GM21423 (cell line): ENCODE measurements at regions not wholly inside any gene's neighbourhood (a gene's known extent, or its start where the extent isn't known, plus 50 kb on each side); places are given as distances from the start of the nearest gene placed in this dataset.
"Not testable (repeated sequence)": the region's sequence is repeated elsewhere in the genome, so short reads cannot be mapped to it uniquely, and the experiment has no call there.

Experiments
- ATAC-seq: cut with Tn5 transposase; IDR thresholded peaks from one replicate; pipeline ENCODE4 v1.9.1; 2021; ENCODE audit warnings: mild to moderate bottlenecking, moderate library complexity; ENCODE audit not compliant: unreplicated experiment

DNA sequence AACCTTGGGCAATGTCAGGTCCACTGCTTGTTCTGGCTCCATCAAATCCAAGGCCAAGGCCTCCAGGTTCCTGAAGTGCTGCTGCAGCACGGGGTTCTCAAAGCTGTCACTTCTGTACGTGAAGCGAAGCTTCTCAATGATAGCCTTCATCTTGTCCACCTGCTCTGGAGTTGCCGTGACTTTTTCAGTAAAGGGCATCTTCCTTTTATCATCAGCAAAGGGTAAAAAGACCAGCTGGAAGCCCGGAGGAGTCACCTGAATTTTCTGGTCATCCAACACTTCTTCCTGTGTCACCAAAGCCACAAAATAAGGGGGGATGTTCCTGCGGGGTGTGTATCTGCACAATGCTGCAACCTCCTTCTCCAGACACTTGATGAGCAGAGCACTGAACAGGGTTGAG lies 131.7 kb upstream of the MAMLD1 start:
- not testable (repeated sequence) for ATAC-seq

- ATAC-seq: not testable (repeated sequence)
Measured at GRCh38 chrX:150232222-150232621, 130.9 kb upstream of the MAMLD1 start.

- ATAC-seq: no peak
Measured at GRCh38 chrX:150234126-150234525, 129.0 kb upstream of the MAMLD1 start.

- ATAC-seq: no peak
Measured at GRCh38 chrX:150236327-150236726, 126.8 kb upstream of the MAMLD1 start.

DNA sequence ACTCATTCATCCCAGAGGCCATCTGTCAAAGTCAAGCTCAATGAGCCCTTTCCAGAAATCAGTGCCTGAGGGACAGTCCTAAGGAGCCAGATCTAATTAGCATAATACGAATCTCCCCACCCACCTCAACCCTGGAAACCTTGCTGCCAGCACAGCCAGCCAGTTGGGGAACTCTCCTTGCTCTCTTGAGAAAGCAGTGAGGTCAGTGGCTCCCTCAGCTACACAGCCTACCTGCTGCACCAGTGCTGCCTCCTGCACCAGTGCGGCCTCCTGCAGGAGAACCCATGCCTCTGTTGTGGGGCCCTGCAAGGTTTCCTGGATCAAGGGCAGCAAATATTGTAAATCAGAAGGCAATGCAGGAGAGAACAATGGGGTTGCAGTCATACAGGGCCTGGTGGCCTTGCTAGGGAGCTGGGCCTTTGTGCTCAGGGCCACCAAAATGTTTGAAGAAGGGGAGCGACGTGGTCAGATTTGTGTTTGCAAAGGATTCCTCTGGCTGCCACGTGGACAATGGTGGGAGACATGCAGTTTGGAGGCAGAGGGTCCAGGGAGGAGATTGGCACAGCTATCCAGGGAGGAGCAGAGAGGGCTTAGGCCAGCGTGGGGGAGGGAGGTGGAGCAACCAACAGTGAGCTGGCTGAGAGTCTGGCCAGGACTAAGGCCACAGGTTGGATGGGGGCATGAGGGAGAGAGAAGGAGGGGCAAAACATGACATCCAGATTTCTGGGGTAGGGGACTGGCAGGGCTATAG lies 124.3 kb upstream of the MAMLD1 start:
- ATAC-seq: no peak

DNA sequence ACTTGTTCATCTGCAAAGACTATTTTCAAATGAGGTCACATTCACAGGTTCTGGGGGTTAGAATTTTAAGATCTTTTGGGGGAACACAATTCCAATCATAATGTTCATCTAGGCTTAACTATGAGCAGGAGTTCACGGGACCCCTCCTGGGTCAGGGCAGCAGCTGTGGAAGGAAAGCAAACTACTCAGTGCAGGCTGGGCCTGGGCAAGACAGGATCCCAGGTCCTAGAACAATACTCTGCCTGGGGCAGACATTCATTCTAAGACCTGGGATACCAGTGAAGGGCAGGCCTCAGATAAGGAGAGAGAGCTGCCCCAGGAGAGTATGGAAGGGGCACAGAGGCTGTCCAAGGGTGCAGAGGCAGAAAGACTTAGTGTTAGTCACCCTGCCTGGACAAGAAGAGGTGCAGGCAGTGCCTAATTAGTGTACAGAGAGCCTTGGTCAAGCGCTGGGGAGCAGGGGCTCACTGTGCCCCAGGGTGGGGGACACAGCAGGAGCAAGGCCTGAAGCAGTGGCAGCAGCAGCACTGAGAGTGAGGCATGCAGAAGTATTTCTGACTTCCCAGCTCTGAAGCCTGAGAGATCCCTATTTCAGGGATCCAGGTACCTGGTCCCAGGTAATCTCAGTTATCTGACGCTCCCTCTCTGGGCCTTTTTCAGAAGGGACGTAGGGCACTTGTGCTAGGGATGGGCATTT lies 123.0 kb upstream of the MAMLD1 start:
- ATAC-seq: no peak

DNA sequence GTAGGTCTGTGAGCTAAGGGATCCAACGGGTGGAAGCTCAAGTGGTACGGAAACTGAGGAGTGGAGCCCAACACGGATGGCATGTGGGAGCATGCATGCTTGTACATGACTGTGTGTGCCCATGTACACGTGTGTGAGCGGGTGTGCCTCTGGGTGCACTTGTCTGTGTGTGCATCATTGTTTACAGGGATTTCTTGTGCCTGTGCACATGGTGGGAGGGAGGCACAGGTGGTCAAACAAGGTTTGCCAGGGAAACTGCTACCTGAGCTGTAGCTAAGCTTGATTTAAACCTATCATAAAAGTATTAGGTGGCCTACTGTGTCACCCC lies 122.5 kb upstream of the MAMLD1 start:
- ATAC-seq: no peak

- ATAC-seq: no peak
Measured at GRCh38 chrX:150253959-150254620, 109.0 kb upstream of the MAMLD1 start.

DNA sequence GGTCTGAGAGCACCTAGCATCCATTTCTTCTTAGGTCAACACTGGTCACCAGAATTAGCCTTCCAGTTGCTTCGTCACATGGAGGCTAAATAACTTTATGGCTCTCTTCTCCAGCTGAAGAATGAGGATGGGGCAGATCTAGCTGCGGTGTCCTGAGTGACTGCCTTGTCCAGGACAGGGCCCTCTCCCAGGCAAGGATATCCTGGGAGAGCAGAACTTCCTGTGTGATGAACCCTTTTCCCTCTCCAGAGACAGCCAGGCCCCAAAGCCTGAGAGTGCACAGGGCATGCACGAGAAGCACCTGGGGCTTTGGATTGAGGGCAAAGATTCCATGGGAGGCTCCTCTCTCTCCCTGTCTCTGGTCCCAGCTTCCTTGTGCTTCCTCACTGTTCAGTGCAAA lies 108.2 kb upstream of the MAMLD1 start:
- ATAC-seq: no peak

- ATAC-seq: no peak
Measured at GRCh38 chrX:150255441-150256296, 107.4 kb upstream of the MAMLD1 start.

DNA sequence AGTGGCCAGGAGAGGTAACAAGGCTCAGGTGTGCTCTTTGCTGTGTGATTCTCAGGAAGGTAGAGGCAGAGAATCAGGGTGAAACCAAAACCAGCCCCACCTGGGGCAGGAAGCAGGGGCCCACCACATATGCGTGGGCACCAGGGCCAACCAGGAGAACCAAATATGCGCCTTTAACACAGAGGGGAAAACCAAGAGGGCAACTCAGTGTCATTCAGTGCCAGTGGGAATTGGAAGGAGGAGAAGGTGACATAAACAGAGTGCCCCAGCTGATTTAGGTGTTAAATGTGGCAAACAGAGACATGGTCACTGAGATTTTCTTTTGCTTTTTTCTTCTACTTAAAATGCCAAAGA lies 106.8 kb upstream of the MAMLD1 start:
- ATAC-seq: no peak

DNA sequence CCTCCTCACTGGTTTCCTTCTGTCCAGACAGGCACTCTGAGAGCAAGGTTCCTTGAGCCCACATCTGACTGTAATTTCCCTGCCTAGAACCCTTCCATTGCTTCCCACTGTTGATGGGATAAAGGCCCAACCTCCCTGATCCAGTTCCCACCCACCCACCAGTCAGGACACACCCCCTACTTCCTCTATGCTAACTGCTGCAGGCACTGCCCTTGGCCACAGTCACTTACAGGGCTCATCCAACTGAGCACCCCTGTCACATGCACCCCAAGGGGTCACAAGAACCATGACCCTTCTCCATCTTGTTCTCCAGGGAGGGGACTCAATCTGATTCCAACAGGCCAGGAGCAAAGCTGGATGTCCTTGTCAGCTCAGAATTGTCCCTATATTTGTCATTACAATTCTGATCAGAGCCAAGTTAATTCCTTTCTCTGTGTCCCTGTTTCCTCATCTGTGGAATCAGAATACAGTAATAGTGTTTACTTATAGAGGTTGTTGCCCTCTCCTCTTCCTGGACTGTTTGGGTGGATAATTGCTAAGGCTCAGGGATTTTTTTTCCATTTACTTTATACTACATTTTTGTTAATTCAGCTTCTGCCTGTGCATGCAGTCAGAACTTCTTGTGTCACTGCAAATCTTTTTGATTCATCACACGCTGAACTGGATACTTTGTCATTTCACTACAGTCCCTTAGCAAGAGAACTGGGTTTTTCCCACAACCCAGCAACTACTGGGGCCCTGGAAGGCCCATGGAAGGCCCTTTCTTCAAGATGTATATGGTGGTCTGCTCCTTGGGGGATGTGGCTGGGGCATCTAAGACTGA lies 105.6 kb upstream of the MAMLD1 start:
- no peak for ATAC-seq

DNA sequence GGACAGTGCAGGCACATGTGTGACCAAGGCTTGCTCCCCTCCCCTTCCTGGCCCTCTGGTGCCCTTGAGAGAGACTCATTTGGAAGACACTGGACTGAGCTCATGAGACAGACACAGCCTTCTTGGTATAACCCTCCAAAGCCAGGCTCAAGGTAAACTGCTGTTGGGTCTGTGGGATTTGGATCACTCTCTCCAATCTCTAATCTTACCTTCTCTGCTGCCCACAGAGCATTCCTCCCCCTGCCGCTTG lies 105.0 kb upstream of the MAMLD1 start:
- ATAC-seq: no peak

DNA sequence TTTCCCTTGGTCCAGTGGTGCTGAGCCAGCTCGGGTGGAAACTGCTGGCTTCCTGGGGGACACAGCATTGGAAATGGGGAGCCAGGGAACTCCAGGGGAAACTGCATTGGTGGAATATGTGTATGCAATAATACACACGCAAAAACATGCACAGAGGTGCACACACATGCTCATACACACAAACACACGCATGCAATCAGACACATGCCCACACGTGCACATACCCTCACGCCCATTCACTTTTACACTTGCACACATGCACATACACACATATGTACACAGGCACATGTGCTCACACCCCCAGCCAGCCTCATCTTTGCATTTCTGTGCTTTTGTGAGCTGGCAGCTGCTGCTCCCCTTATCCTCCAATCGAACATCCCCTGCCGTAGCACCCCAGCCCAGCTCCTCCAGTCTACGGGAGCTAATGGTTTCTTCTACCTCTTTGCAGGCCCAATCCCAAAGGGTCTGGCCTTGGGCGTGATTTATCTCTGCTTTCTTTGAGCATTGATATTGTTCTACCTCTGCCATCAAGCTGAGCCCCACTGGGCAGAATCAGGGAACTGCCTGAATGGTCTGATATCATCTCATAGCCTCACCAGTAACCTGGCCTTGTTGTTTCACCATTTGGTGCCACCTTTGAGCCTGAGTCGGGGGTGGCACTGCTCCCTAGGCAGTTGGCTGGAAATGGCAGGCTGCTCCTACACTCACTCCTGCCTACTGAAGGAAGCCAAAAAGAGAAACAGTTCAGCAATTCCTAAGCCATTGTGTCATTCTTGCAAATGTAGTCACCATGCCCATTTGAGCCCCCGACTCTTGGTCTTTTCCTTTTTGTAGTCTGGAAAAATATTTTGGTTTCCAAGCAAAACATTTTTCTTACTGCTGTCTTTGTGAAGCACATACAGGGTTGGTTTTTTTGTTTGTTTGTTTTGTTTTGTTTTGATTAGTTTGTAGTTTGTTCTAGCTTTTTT lies 104.4 kb upstream of the MAMLD1 start:
- ATAC-seq: no peak

GRCh38 chrX:150262456-150262855 lies 100.7 kb upstream of the MAMLD1 start:
- ATAC-seq: no peak

- no peak for ATAC-seq
Measured at GRCh38 chrX:150268839-150269355, 94.2 kb upstream of the MAMLD1 start.

- no peak for ATAC-seq
Measured at GRCh38 chrX:150269605-150270254, 93.4 kb upstream of the MAMLD1 start.

- no peak for ATAC-seq
Measured at GRCh38 chrX:150270622-150271021, 92.5 kb upstream of the MAMLD1 start.
